ENCODE measurements at regions not wholly inside any gene's neighbourhood (a gene's known extent, or its start where the extent isn't known, plus 50 kb on each side); places are given as distances from the start of the nearest gene placed in this dataset.

GRCh38 chr14:89544636-89545301 is 127.7 kb upstream of the FOXN3 start:
- TF ChIP-seq ZFX (IDR thresholded peaks at IDR 0.05) = no peak
- TF ChIP-seq CTCF (conservative IDR thresholded peaks at IDR 0.05) = no peak
